ENCODE measurements at regions not wholly inside any gene's neighbourhood (a gene's known extent, or its start where the extent isn't known, plus 50 kb on each side); places are given as distances from the start of the nearest gene placed in this dataset.

DNA sequence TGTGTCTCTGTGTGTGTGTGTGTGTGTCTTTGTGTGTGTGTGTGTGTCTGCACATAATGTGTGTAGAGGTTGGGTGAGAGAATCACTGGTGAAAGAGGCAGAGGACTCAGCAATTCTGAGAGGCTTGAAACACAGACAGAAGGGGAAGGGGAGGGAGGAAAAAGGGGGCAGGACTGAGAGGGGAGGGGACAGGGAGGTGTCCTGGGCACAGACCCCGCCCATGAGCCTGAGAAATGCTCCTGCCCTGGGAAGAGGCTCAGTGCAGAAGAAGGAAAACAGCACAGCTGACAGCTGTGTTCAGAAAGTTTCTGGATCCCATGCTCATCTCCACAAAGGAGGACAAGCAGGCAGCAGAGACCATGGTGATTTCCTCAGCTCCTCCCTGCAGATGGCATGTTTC, 59.1 kb upstream of the CEACAM8 start:
- intact Hi-C loops (cut with DNase I; ENCODE audit: low total_unique reads): no loop called here
- H3K4me1 ChIP-seq: peaks cover 0 to 2% of the 10 kb centered on the region in 2 donors
- no peaks in the 10 kb centered on the region for H3K9me3 ChIP-seq
- H3K27ac ChIP-seq: no peak overlapping the region
- H3K4me3 ChIP-seq: no peak overlapping the region
- TF ChIP-seq POLR2AphosphoS5 (IDR thresholded peaks at IDR 0.05) (no peak), POLR2A (IDR thresholded peaks at IDR 0.05) (no peak)
- TF ChIP-seq, protein P1, sequence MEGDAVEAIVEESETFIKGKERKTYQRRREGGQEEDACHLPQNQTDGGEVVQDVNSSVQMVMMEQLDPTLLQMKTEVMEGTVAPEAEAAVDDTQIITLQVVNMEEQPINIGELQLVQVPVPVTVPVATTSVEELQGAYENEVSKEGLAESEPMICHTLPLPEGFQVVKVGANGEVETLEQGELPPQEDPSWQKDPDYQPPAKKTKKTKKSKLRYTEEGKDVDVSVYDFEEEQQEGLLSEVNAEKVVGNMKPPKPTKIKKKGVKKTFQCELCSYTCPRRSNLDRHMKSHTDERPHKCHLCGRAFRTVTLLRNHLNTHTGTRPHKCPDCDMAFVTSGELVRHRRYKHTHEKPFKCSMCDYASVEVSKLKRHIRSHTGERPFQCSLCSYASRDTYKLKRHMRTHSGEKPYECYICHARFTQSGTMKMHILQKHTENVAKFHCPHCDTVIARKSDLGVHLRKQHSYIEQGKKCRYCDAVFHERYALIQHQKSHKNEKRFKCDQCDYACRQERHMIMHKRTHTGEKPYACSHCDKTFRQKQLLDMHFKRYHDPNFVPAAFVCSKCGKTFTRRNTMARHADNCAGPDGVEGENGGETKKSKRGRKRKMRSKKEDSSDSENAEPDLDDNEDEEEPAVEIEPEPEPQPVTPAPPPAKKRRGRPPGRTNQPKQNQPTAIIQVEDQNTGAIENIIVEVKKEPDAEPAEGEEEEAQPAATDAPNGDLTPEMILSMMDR (IDR thresholded peaks at IDR 0.05): no peak
- H3K27me3 ChIP-seq: no peaks in the 10 kb centered on the region
- DNase-seq (ENCODE audit: low spot score in 2 of 2): no peak
- no peaks in the 10 kb centered on the region for H3K36me3 ChIP-seq

DNA sequence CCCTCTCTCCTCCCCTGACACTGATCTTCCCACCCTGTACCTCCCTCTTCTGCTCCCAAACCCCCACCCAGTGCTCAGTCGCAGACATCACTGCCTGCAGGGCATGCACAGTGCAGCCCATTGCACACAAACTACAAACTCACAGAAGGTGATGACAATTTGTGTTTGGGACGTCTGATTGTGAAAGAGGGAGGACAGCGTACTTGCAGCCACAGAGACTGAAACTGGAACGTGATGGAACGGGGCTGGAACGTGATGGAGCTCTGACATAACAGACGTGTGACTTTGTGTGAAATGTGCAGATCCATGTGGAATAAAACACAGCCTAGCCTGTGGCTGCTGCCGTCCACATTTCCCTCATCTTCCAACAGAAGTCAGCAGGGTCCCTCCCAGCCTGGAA, 57.3 kb upstream of the CEACAM8 start:
- no peak overlapping the region for H3K27ac ChIP-seq
- H3K4me1 ChIP-seq: peaks cover 0 to under 1% of the 10 kb centered on the region in 2 donors
- DNase-seq (ENCODE audit: low spot score in 2 of 2): no peak
- H3K27me3 ChIP-seq: no peaks in the 10 kb centered on the region
- TF ChIP-seq POLR2AphosphoS5 (IDR thresholded peaks at IDR 0.05): no peak
- TF ChIP-seq, protein P1 (IDR thresholded peaks at IDR 0.05): no peak
- no peak for TF ChIP-seq POLR2A (IDR thresholded peaks at IDR 0.05)
- H3K36me3 ChIP-seq: no peaks in the 10 kb centered on the region
- intact Hi-C loops (cut with DNase I; ENCODE audit: low total_unique reads): no loop called here
- no peaks in the 10 kb centered on the region for H3K9me3 ChIP-seq
- no peak overlapping the region for H3K4me3 ChIP-seq

Data from breast epithelium (tissue), 4 donors.